ENCODE measurements at regions not wholly inside any gene's neighbourhood (a gene's known extent, or its start where the extent isn't known, plus 50 kb on each side); places are given as distances from the start of the nearest gene placed in this dataset.

DNA sequence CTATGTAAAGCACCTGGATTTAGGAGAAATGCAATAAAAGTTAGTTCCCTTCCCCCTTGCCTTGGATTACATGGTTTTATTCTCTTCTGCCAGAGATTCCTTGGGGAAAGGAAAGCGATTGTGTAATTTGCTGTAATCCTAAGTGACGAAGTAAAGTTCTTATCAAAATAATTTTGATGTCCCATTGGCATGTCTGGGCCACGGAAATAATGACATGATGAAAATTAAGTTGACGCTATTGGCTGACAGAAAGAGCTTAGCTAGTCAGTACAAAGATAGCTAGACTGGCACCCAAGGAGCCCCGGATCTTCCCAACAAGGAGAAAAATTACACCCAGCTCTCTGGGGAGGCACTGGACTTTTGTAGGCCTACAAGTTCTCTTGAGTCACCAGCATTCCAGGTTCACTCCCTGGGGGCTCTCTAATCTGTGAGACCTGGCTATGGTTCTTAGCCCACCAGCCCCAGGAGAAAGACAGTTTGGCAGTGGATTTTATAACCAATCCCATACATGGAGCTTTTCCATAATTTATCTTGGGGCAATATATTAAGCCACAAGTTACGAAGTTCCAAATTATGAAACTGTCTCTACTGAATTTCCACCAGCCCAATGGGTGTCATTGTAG, 59.9 kb downstream of the FOXA2 start:
- H2BK5ac ChIP-seq (ENCODE audit: low read depth, low read length), result no peak overlapping the region
- H3K56ac ChIP-seq (replicated peaks; ENCODE audit: insufficient read length, low read depth, low read length), result no peak overlapping the region
- H4K5ac ChIP-seq (ENCODE audit: insufficient read length, low read depth, low read length), result no peak overlapping the region
- H4K20me1 ChIP-seq (replicated peaks in 1 of 2; ENCODE audit: control insufficient read depth in 1 of 2, insufficient read depth in 2 of 2, low read length in 2 of 2), result no peaks in the 10 kb centered on the region
- no peak overlapping the region for H3K4ac ChIP-seq (replicated peaks; ENCODE audit: insufficient read length, low read depth, low read length)
- no peaks in the 10 kb centered on the region for H3K79me1 ChIP-seq (ENCODE audit: low read depth, low read length)
- TF ChIP-seq HDAC6 (IDR thresholded peaks at IDR 0.05; ENCODE audit: low read depth, low read length) (no peak), TAF1 (IDR thresholded peaks at IDR 0.05; ENCODE audit: low read depth, low read length) (no peak), MAFK (IDR thresholded peaks at IDR 0.05; ENCODE audit: low read depth, low read length) (no peak), SUZ12 (IDR thresholded peaks at IDR 0.05; ENCODE audit: low read length) (no peak), USF2 (IDR thresholded peaks at IDR 0.05; ENCODE audit: low read length) (no peak), BRCA1 (IDR thresholded peaks at IDR 0.05; ENCODE audit: low read depth, low read length) (no peak), ZNF274 (IDR thresholded peaks at IDR 0.05; ENCODE audit: borderline replicate concordance, extremely low read depth, low read length) (no peak), KDM5A (IDR thresholded peaks at IDR 0.05; ENCODE audit: low read length) (no peak)
- no peak overlapping the region for H3K14ac ChIP-seq (ENCODE audit: insufficient read length)
- no peak overlapping the region for H2BK20ac ChIP-seq (ENCODE audit: low read length)
- H3K27me3 ChIP-seq (replicated peaks in 1 of 4; ENCODE audit: control insufficient read depth in 3 of 4, extremely low read depth in 1 of 4, insufficient read depth in 3 of 4, low read length in 3 of 4), result no peaks in the 10 kb centered on the region
- no peak overlapping the region for H2BK12ac ChIP-seq (ENCODE audit: low read depth, low read length)
- no peaks in the 10 kb centered on the region for H3K23me2 ChIP-seq (ENCODE audit: low read depth, low read length)
- no peak overlapping the region for H4K91ac ChIP-seq (replicated peaks; ENCODE audit: insufficient read length, low read length)
- no peak overlapping the region for H3K4me3 ChIP-seq (ENCODE audit: extremely low read depth in 1 of 4, insufficient read depth in 2 of 4, low read depth in 3 of 4, low read length in 4 of 4)
- H3K9ac ChIP-seq (replicated peaks in 1 of 4; ENCODE audit: extremely low read depth in 1 of 4, low read depth in 3 of 4, low read length in 3 of 4), result no peak overlapping the region
- H4K8ac ChIP-seq (ENCODE audit: extremely low read depth, insufficient read depth, low read length), result no peak overlapping the region
- no peak overlapping the region for H3K18ac ChIP-seq (ENCODE audit: extremely low read depth, low read length)
- H3K4me2 ChIP-seq (ENCODE audit: insufficient read depth in 1 of 2, low read depth in 2 of 2, low read length in 2 of 2), result no peak overlapping the region
- POLR2A ChIA-PET (ENCODE audit: partially characterized antibody), result no interaction called here
- no peaks in the 10 kb centered on the region for H3K79me2 ChIP-seq (ENCODE audit: control insufficient read depth in 1 of 2, insufficient read depth in 2 of 2, low read length in 2 of 2)
- 80% methylated on average over 6 of the region's 6 CpGs; no CpG with 5 or more reads in 1 of the 2 experiments for WGBS, 2 experiments (ENCODE audit: extremely low coverage in 1 of 2, insufficient coverage in 1 of 2, insufficient read length in 1 of 2, insufficient replicate concordance in 2 of 2, low coverage in 1 of 2, low lambda C conversion rate in 2 of 2, missing lambda C conversion rate in 1 of 2)
- H2BK120ac ChIP-seq (replicated peaks; ENCODE audit: low read depth, low read length), result no peak overlapping the region
- FAIRE-seq (no peak), DNase-seq (ENCODE audit: low read depth in 1 of 2, low spot score in 2 of 2) (peak in 1 of 2 experiments; percentile 11)
- H3K9me3 ChIP-seq (ENCODE audit: insufficient read depth in 2 of 2, low read depth in 1 of 2, low read length in 1 of 2), result no peaks in the 10 kb centered on the region
- no peak overlapping the region for H3K23ac ChIP-seq (ENCODE audit: insufficient read length)
- H2BK15ac ChIP-seq (ENCODE audit: low read length), result no peak overlapping the region
- H3K4me1 ChIP-seq (replicated peaks in 1 of 4; ENCODE audit: control insufficient read depth in 3 of 4, insufficient read depth in 4 of 4, low read length in 3 of 4), result peaks cover 0 to under 1% (median 0%) of the 10 kb centered on the region in 4 experiments; a peak in 2 of 7 replicates
- no peak overlapping the region for H2AFZ ChIP-seq (ENCODE audit: low read length)
- no peak overlapping the region for H3K27ac ChIP-seq (ENCODE audit: low read depth, low read length)
- CTCF ChIA-PET (ENCODE audit: partially characterized antibody), result interaction anchor here (0.8 to 1.2 kb wide), 3 partner anchors 16 to 167 kb away, joined by 3 to 4 read pairs (median 3); no protein-coding TSS in a partner anchor
- no peak overlapping the region for H2AK5ac ChIP-seq (ENCODE audit: low read depth, low read length)
- no peaks in the 10 kb centered on the region for H3K36me3 ChIP-seq (ENCODE audit: control insufficient read depth in 2 of 4, insufficient read depth in 4 of 4, low read length in 3 of 4)

Data from H1 (cell line).